H1 (cell line): ENCODE measurements at regions not wholly inside any gene's neighbourhood (a gene's known extent, or its start where the extent isn't known, plus 50 kb on each side); places are given as distances from the start of the nearest gene placed in this dataset.

Source experiments
- CHD1 ChIP-seq: IDR thresholded peaks from 2 replicates; pipeline ENCODE4 v1.6.1; 2012; ENCODE audit warnings: low read depth, low read length, improper control_type of control experiment
- EGR1 ChIP-seq: IDR thresholded peaks from 2 replicates; pipeline ENCODE4 v1.6.1; 2011; ENCODE audit warnings: low read depth, low read length, borderline replicate concordance
- TF ChIP-seq, protein P1 (sequence below): fragments of 300-600 bp; sonication (generic); IDR thresholded peaks from 2 replicates; pipeline ENCODE4 v1.7.1; 2012; ENCODE audit warnings: low read length, moderate library complexity, mild to moderate bottlenecking, inconsistent platforms; ENCODE audit not compliant: insufficient replicate concordance
- TF ChIP-seq, protein P2 (sequence below): IDR thresholded peaks from 2 replicates; pipeline ENCODE4 v1.6.1; 2011; ENCODE audit warnings: low read length, improper control_type of control experiment
- TF ChIP-seq, protein P3 (sequence below): IDR thresholded peaks from 2 replicates; pipeline ENCODE4 v1.6.1; 2011; ENCODE audit warnings: low read depth, mild to moderate bottlenecking, low read length; ENCODE audit not compliant: insufficient read depth

DNA sequence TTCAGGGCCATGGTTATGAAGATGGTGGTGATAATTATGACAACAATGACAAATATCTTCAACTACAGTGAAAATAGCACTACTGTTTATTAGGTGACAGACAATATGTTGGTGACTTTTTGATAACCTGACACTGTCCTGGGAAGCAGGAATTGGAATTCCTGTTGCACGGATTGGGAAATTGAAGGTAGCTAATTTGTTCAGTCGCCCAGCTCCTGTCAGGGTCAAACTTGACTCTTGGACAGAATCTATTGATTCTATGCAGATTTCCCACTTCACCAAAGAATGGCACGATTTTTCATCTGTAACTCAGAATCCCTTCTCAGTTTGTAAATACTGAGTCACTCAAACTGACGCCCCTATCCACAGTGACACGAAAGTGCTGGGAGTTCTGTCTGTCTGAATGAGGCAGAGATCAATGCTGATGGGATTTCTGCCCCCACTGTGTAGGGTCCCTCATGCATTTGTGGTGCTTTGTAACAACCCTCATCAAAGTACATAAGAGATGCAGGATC is 779.5 kb upstream of the ID2 start (continued):
- TF ChIP-seq, protein P1, sequence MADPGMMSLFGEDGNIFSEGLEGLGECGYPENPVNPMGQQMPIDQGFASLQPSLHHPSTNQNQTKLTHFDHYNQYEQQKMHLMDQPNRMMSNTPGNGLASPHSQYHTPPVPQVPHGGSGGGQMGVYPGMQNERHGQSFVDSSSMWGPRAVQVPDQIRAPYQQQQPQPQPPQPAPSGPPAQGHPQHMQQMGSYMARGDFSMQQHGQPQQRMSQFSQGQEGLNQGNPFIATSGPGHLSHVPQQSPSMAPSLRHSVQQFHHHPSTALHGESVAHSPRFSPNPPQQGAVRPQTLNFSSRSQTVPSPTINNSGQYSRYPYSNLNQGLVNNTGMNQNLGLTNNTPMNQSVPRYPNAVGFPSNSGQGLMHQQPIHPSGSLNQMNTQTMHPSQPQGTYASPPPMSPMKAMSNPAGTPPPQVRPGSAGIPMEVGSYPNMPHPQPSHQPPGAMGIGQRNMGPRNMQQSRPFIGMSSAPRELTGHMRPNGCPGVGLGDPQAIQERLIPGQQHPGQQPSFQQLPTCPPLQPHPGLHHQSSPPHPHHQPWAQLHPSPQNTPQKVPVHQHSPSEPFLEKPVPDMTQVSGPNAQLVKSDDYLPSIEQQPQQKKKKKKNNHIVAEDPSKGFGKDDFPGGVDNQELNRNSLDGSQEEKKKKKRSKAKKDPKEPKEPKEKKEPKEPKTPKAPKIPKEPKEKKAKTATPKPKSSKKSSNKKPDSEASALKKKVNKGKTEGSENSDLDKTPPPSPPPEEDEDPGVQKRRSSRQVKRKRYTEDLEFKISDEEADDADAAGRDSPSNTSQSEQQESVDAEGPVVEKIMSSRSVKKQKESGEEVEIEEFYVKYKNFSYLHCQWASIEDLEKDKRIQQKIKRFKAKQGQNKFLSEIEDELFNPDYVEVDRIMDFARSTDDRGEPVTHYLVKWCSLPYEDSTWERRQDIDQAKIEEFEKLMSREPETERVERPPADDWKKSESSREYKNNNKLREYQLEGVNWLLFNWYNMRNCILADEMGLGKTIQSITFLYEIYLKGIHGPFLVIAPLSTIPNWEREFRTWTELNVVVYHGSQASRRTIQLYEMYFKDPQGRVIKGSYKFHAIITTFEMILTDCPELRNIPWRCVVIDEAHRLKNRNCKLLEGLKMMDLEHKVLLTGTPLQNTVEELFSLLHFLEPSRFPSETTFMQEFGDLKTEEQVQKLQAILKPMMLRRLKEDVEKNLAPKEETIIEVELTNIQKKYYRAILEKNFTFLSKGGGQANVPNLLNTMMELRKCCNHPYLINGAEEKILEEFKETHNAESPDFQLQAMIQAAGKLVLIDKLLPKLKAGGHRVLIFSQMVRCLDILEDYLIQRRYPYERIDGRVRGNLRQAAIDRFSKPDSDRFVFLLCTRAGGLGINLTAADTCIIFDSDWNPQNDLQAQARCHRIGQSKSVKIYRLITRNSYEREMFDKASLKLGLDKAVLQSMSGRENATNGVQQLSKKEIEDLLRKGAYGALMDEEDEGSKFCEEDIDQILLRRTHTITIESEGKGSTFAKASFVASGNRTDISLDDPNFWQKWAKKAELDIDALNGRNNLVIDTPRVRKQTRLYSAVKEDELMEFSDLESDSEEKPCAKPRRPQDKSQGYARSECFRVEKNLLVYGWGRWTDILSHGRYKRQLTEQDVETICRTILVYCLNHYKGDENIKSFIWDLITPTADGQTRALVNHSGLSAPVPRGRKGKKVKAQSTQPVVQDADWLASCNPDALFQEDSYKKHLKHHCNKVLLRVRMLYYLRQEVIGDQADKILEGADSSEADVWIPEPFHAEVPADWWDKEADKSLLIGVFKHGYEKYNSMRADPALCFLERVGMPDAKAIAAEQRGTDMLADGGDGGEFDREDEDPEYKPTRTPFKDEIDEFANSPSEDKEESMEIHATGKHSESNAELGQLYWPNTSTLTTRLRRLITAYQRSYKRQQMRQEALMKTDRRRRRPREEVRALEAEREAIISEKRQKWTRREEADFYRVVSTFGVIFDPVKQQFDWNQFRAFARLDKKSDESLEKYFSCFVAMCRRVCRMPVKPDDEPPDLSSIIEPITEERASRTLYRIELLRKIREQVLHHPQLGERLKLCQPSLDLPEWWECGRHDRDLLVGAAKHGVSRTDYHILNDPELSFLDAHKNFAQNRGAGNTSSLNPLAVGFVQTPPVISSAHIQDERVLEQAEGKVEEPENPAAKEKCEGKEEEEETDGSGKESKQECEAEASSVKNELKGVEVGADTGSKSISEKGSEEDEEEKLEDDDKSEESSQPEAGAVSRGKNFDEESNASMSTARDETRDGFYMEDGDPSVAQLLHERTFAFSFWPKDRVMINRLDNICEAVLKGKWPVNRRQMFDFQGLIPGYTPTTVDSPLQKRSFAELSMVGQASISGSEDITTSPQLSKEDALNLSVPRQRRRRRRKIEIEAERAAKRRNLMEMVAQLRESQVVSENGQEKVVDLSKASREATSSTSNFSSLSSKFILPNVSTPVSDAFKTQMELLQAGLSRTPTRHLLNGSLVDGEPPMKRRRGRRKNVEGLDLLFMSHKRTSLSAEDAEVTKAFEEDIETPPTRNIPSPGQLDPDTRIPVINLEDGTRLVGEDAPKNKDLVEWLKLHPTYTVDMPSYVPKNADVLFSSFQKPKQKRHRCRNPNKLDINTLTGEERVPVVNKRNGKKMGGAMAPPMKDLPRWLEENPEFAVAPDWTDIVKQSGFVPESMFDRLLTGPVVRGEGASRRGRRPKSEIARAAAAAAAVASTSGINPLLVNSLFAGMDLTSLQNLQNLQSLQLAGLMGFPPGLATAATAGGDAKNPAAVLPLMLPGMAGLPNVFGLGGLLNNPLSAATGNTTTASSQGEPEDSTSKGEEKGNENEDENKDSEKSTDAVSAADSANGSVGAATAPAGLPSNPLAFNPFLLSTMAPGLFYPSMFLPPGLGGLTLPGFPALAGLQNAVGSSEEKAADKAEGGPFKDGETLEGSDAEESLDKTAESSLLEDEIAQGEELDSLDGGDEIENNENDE = no peak
- TF ChIP-seq CHD1 (no peak), EGR1 (no peak)
- TF ChIP-seq, protein P2, sequence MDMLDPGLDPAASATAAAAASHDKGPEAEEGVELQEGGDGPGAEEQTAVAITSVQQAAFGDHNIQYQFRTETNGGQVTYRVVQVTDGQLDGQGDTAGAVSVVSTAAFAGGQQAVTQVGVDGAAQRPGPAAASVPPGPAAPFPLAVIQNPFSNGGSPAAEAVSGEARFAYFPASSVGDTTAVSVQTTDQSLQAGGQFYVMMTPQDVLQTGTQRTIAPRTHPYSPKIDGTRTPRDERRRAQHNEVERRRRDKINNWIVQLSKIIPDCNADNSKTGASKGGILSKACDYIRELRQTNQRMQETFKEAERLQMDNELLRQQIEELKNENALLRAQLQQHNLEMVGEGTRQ = no peak
- TF ChIP-seq, protein P3, sequence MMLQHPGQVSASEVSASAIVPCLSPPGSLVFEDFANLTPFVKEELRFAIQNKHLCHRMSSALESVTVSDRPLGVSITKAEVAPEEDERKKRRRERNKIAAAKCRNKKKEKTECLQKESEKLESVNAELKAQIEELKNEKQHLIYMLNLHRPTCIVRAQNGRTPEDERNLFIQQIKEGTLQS = no peak
